ENCODE measurements at regions not wholly inside any gene's neighbourhood (a gene's known extent, or its start where the extent isn't known, plus 50 kb on each side); places are given as distances from the start of the nearest gene placed in this dataset.

DNA sequence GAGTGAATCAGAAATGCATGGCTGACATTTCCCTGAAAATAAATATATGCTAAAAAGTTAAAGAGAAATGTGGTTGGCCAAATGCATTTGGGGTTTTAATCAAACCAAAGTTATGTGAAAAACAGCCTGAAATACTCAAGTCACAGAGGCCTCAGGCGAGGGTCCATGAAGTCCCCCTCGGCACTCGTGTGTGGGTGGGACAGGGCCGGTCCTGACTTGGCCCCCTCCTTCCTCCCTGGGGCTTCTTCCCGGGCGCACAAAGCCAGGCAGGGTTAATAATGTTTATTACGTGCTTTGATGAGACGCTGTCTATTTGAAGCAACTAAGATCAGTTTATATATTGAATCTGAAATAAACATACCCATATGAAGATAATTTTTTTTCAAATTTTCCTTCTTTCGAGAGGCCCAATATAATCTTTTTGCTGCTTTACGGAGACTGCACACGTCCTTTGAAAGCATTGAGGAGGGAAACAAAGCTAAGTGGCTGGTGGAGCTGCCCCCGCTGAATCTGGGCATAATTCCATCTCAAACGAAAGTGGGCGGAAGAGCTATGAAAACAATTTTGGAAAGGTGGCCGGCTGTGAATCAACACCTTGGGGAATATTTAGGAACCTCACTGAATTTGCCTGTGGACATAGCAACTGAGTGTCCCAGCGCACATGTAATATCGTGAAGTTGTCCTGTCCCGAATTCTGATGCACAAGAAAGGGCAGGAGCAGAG, 55.8 kb upstream of the SMOC2 start:
- FAIRE-seq: no peak
- H3K27me3 ChIP-seq (replicated peaks in 1 of 2; ENCODE audit: control insufficient read depth in 2 of 2, insufficient read depth in 2 of 2, low read length in 1 of 2): no peaks in the 10 kb centered on the region
- in situ Hi-C loops (cut with MboI): no loop called here
- peaks cover 3% of the 10 kb centered on the region; the same call in 1 of the 3 replicates for H3K9me3 ChIP-seq (replicated peaks; ENCODE audit: control insufficient read depth, insufficient read depth, low read length)
- SMC1A ChIA-PET (ENCODE audit: uncharacterized antibody, unreplicated experiment): no interaction called here
- POLR2A ChIA-PET: no interaction called here
- 44% methylated on average over 18 of the region's 18 CpGs for WGBS (ENCODE audit: insufficient coverage, insufficient replicate concordance, low lambda C conversion rate, missing lambda C conversion rate)
- RAD21 ChIA-PET (ENCODE audit: unreplicated experiment): no interaction called here
- no peaks in the 10 kb centered on the region for H3K79me2 ChIP-seq (ENCODE audit: control insufficient read depth, insufficient read depth, low read length)
- H3K36me3 ChIP-seq (ENCODE audit: control insufficient read depth in 2 of 2, insufficient read depth in 2 of 2, low read length in 1 of 2): no peaks in the 10 kb centered on the region
- DNase-seq (ENCODE audit: low read depth, low spot score): no peak
- no peak overlapping the region for H3K4me3 ChIP-seq
- intact Hi-C loops (cut with micrococcal nuclease; ENCODE audit: unreplicated experiment): no loop called here
- BruUV-seq (replicated peaks): no TSS peak
- CTCF ChIA-PET: no interaction called here
- no peak overlapping the region for H2AFZ ChIP-seq (ENCODE audit: control insufficient read depth, low read depth, low read length)
- TF ChIP-seq LARP7 (IDR thresholded peaks at IDR 0.05) (no peak), HCFC1 (IDR thresholded peaks at IDR 0.05; ENCODE audit: low read length) (no peak), ASH2L (IDR thresholded peaks at IDR 0.05; ENCODE audit: borderline replicate concordance, low read depth) (no peak), ZSCAN29 (IDR thresholded peaks at IDR 0.05) (no peak), NRF1 (conservative IDR thresholded peaks at IDR 0.05; ENCODE audit: low read depth, low read length) (no peak), PAX5 (IDR thresholded peaks at IDR 0.05; ENCODE audit: borderline replicate concordance, low read depth, low read length) (no peak), ZNF207 (IDR thresholded peaks at IDR 0.05; ENCODE audit: borderline replicate concordance) (no peak), BHLHE40 (IDR thresholded peaks at IDR 0.05; ENCODE audit: borderline replicate concordance in 1 of 2, low read depth in 2 of 2, low read length in 1 of 2) (no peak), TAF1 (IDR thresholded peaks at IDR 0.05; ENCODE audit: borderline replicate concordance, low read depth, low read length) (no peak), NFYB (IDR thresholded peaks at IDR 0.05; ENCODE audit: insufficient read depth, low read depth, low read length) (no peak), POLR2AphosphoS5 (IDR thresholded peaks at IDR 0.05; ENCODE audit: low read length) (no peak)
- TF ChIP-seq, protein P1, sequence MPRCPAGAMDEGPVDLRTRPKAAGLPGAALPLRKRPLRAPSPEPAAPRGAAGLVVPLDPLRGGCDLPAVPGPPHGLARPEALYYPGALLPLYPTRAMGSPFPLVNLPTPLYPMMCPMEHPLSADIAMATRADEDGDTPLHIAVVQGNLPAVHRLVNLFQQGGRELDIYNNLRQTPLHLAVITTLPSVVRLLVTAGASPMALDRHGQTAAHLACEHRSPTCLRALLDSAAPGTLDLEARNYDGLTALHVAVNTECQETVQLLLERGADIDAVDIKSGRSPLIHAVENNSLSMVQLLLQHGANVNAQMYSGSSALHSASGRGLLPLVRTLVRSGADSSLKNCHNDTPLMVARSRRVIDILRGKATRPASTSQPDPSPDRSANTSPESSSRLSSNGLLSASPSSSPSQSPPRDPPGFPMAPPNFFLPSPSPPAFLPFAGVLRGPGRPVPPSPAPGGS (IDR thresholded peaks at IDR 0.05; ENCODE audit: borderline replicate concordance, insufficient read depth, low read depth, low read length, poor library complexity, severe bottlenecking): no peak
- TF ChIP-seq, protein P2, sequence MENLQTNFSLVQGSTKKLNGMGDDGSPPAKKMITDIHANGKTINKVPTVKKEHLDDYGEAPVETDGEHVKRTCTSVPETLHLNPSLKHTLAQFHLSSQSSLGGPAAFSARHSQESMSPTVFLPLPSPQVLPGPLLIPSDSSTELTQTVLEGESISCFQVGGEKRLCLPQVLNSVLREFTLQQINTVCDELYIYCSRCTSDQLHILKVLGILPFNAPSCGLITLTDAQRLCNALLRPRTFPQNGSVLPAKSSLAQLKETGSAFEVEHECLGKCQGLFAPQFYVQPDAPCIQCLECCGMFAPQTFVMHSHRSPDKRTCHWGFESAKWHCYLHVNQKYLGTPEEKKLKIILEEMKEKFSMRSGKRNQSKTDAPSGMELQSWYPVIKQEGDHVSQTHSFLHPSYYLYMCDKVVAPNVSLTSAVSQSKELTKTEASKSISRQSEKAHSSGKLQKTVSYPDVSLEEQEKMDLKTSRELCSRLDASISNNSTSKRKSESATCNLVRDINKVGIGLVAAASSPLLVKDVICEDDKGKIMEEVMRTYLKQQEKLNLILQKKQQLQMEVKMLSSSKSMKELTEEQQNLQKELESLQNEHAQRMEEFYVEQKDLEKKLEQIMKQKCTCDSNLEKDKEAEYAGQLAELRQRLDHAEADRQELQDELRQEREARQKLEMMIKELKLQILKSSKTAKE (IDR thresholded peaks at IDR 0.05; ENCODE audit: low read depth, poor library complexity, severe bottlenecking): no peak
- TF ChIP-seq, protein P3, sequence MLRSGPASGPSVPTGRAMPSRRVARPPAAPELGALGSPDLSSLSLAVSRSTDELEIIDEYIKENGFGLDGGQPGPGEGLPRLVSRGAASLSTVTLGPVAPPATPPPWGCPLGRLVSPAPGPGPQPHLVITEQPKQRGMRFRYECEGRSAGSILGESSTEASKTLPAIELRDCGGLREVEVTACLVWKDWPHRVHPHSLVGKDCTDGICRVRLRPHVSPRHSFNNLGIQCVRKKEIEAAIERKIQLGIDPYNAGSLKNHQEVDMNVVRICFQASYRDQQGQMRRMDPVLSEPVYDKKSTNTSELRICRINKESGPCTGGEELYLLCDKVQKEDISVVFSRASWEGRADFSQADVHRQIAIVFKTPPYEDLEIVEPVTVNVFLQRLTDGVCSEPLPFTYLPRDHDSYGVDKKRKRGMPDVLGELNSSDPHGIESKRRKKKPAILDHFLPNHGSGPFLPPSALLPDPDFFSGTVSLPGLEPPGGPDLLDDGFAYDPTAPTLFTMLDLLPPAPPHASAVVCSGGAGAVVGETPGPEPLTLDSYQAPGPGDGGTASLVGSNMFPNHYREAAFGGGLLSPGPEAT (IDR thresholded peaks at IDR 0.05; ENCODE audit: low read depth): no peak
- no peak overlapping the region for H3K4me2 ChIP-seq (ENCODE audit: control insufficient read depth, insufficient read depth)
- ATAC-seq: no peak
- H4K20me1 ChIP-seq (ENCODE audit: control insufficient read depth, insufficient read depth): no peaks in the 10 kb centered on the region
- no peak overlapping the region for H3K9ac ChIP-seq (ENCODE audit: control insufficient read depth, insufficient read depth, low read length)
- H3K27ac ChIP-seq (ENCODE audit: control insufficient read depth, insufficient read depth): no peak overlapping the region
- no peaks in the 10 kb centered on the region for H3K4me1 ChIP-seq (ENCODE audit: control insufficient read depth, insufficient read depth, low read length)
